Keratinocyte (primary cell): ENCODE measurements at regions not wholly inside any gene's neighbourhood (a gene's known extent, or its start where the extent isn't known, plus 50 kb on each side); places are given as distances from the start of the nearest gene placed in this dataset.

ENCODE experiments used
- EZH2 ChIP-seq: IDR thresholded peaks from one replicate; pipeline ENCODE4 v1.6.1; 2012; ENCODE audit warnings: inconsistent platforms, mild to moderate bottlenecking, low read length, moderate library complexity
- TF ChIP-seq, protein P1 (sequence below), 3 experiments: IDR thresholded peaks in 1 of 3; conservative IDR thresholded peaks in 1 of 3; optimal IDR thresholded peaks in 1 of 3; 2 replicates in 2 of 3; 3 replicates in 1 of 3; pipeline versions ENCODE3 to v1.5.1; 2011; ENCODE audit warnings: low read length in 3 of 3, mild to moderate bottlenecking in 3 of 3, moderate library complexity in 2 of 3, control low read depth in 1 of 3, inconsistent platforms in 1 of 3; ENCODE audit not compliant: insufficient read depth in 2 of 3; ENCODE audit errors: extremely low read depth in 1 of 3

DNA sequence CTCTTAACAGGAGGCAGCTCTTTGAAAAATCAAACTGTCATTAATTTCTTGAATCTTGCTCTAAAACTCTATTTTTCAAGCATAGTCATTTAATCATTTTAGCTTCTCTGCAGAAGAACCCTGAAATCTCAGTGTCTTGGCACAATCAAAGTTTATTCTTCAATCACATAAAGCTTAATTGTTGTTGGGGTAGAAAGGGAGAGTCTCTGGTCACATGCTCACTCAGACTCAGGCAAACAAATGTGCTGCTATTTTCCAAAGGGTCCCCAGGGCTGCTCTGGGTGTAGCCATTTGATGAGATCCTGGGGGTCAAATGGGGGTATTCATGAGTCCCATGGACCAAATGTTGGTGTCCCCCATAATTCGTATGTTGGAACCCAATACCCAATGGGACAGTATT lies 114.8 kb downstream of the MSX2 start:
- TF ChIP-seq, protein P1, sequence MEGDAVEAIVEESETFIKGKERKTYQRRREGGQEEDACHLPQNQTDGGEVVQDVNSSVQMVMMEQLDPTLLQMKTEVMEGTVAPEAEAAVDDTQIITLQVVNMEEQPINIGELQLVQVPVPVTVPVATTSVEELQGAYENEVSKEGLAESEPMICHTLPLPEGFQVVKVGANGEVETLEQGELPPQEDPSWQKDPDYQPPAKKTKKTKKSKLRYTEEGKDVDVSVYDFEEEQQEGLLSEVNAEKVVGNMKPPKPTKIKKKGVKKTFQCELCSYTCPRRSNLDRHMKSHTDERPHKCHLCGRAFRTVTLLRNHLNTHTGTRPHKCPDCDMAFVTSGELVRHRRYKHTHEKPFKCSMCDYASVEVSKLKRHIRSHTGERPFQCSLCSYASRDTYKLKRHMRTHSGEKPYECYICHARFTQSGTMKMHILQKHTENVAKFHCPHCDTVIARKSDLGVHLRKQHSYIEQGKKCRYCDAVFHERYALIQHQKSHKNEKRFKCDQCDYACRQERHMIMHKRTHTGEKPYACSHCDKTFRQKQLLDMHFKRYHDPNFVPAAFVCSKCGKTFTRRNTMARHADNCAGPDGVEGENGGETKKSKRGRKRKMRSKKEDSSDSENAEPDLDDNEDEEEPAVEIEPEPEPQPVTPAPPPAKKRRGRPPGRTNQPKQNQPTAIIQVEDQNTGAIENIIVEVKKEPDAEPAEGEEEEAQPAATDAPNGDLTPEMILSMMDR (optimal IDR thresholded peaks at IDR 0.05 in 1 of 3, IDR thresholded peaks at IDR 0.05 in 1 of 3, conservative IDR thresholded peaks at IDR 0.05 in 1 of 3; ENCODE audit: extremely low read depth in 1 of 3, insufficient read depth in 2 of 3, low read length in 3 of 3) = no peak
- no peak for TF ChIP-seq EZH2
